Liver (tissue), 7 donors: ENCODE measurements at regions not wholly inside any gene's neighbourhood (a gene's known extent, or its start where the extent isn't known, plus 50 kb on each side); places are given as distances from the start of the nearest gene placed in this dataset.

ENCODE experiments used
- DNase-seq: peaks from one replicate; pipeline ENCODE4 v3.0.0-alpha.2; 2017; ENCODE audit warnings: low spot score
- H3K27ac ChIP-seq, 2 donors: one replicate each; pipeline ENCODE4 v1.7.0; 2013; ENCODE audit warnings: inconsistent platforms in 2 of 2, low read length in 2 of 2, control low read depth in 1 of 2, low read depth in 1 of 2, mild to moderate bottlenecking in 1 of 2
- H3K27me3 ChIP-seq, 4 donors: one replicate each; pipeline versions ENCODE4 v1.6.1 to v1.7.0; 2013; ENCODE audit warnings: low read length in 3 of 4, inconsistent platforms in 1 of 4, mild to moderate bottlenecking in 1 of 4, moderate library complexity in 1 of 4; ENCODE audit not compliant: control insufficient read depth in 4 of 4, insufficient read depth in 4 of 4
- H3K36me3 ChIP-seq, 4 donors: one replicate each; pipeline versions ENCODE4 v1.6.1 to v1.7.0; 2013; ENCODE audit warnings: low read length in 3 of 4, mild to moderate bottlenecking in 3 of 4, low read depth in 1 of 4, moderate library complexity in 1 of 4; ENCODE audit not compliant: control insufficient read depth in 4 of 4, insufficient read depth in 3 of 4
- H3K4me1 ChIP-seq, 4 donors: one replicate each; pipeline versions ENCODE4 v1.6.1 to v1.7.0; 2013; ENCODE audit warnings: low read length in 3 of 4, mild to moderate bottlenecking in 3 of 4, moderate library complexity in 1 of 4; ENCODE audit not compliant: control insufficient read depth in 4 of 4, insufficient read depth in 4 of 4
- H3K4me3 ChIP-seq, 3 donors: one replicate each; pipeline versions ENCODE4 v1.6.1 to v1.7.0; 2013; ENCODE audit warnings: low read length in 3 of 3, control low read depth in 1 of 3, low read depth in 1 of 3, mild to moderate bottlenecking in 1 of 3
- H3K9ac ChIP-seq, 2 donors: one replicate each; pipeline ENCODE4 v1.7.0; 2013; ENCODE audit warnings: low read length in 2 of 2, mild to moderate bottlenecking in 2 of 2, moderate library complexity in 2 of 2, control low read depth in 1 of 2, low read depth in 1 of 2
- H3K9me3 ChIP-seq, 4 donors: one replicate each; pipeline versions ENCODE4 v1.6.1 to v1.7.0; 2013; ENCODE audit warnings: low read length in 3 of 4; ENCODE audit not compliant: control insufficient read depth in 4 of 4
- EGR1 ChIP-seq, 2 donors: IDR thresholded peaks; 2 replicates each; pipeline ENCODE4 v1.6.1; 2016 to 2018; ENCODE audit warnings: antibody characterized with exemption in 2 of 2, low read depth in 2 of 2
- FOXA1 ChIP-seq: IDR thresholded peaks from 2 replicates; pipeline ENCODE4 v1.6.1; 2016; ENCODE audit warnings: antibody characterized with exemption
- FOXA2 ChIP-seq: IDR thresholded peaks from 2 replicates; pipeline ENCODE4 v1.6.1; 2016; ENCODE audit warnings: antibody characterized with exemption
- GABPA ChIP-seq, 2 donors: IDR thresholded peaks in 1 of 2; conservative IDR thresholded peaks in 1 of 2; 2 replicates each; pipeline ENCODE4 v1.6.1; 2016; ENCODE audit warnings: antibody characterized with exemption in 2 of 2, mild to moderate bottlenecking in 1 of 2, moderate library complexity in 1 of 2
- HNF4A ChIP-seq, 2 donors: conservative IDR thresholded peaks; 2 replicates each; pipeline ENCODE4 v1.6.1; 2016; ENCODE audit warnings: antibody characterized with exemption in 2 of 2, mild to moderate bottlenecking in 2 of 2
- HNF4G ChIP-seq: IDR thresholded peaks from 2 replicates; pipeline ENCODE4 v1.6.1; 2016; ENCODE audit warnings: antibody characterized with exemption
- JUND ChIP-seq, 2 donors: IDR thresholded peaks; 2 replicates each; pipeline ENCODE4 v1.6.1; 2016; ENCODE audit warnings: antibody characterized with exemption in 2 of 2
- NR2F2 ChIP-seq: IDR thresholded peaks from 2 replicates; pipeline ENCODE4 v1.6.1; 2016; ENCODE audit warnings: antibody characterized with exemption
- RAD21 ChIP-seq, 2 donors: IDR thresholded peaks; 2 replicates each; pipeline ENCODE4 v1.6.1; 2016; ENCODE audit warnings: antibody characterized with exemption in 2 of 2, mild to moderate bottlenecking in 2 of 2
- RXRA ChIP-seq, 2 donors: IDR thresholded peaks; 2 replicates each; pipeline ENCODE4 v1.6.1; 2017 to 2018; ENCODE audit warnings: antibody characterized with exemption in 2 of 2, mild to moderate bottlenecking in 1 of 2
- SP1 ChIP-seq: IDR thresholded peaks from 2 replicates; pipeline ENCODE4 v1.6.1; 2018; ENCODE audit warnings: antibody characterized with exemption, mild to moderate bottlenecking
- TAF1 ChIP-seq: conservative IDR thresholded peaks from 2 replicates; pipeline ENCODE4 v1.6.1; 2016; ENCODE audit warnings: antibody characterized with exemption, mild to moderate bottlenecking
- YY1 ChIP-seq: IDR thresholded peaks from 2 replicates; pipeline ENCODE4 v1.6.1; 2016; ENCODE audit warnings: antibody characterized with exemption, mild to moderate bottlenecking
- WGBS: extraction: QIAGEN DNeasy Blood & Tissue Kit; methylation state at CpG from one replicate; pipeline ENCODE4 v1.1.7; 2013; 5-methylcytosine and 5-hydroxymethylcytosine counted together
- TF ChIP-seq, protein P1 (sequence below): IDR thresholded peaks from 2 replicates; pipeline ENCODE4 v1.6.1; 2016; ENCODE audit warnings: antibody characterized with exemption, mild to moderate bottlenecking
- TF ChIP-seq, protein P2 (sequence below): IDR thresholded peaks from 2 replicates; pipeline ENCODE4 v1.6.1; 2016; ENCODE audit warnings: antibody characterized with exemption
- donor health status: healthy.
- donor health status: healthy.
- donor health status: healthy.
- donor health status: healthy.

DNA sequence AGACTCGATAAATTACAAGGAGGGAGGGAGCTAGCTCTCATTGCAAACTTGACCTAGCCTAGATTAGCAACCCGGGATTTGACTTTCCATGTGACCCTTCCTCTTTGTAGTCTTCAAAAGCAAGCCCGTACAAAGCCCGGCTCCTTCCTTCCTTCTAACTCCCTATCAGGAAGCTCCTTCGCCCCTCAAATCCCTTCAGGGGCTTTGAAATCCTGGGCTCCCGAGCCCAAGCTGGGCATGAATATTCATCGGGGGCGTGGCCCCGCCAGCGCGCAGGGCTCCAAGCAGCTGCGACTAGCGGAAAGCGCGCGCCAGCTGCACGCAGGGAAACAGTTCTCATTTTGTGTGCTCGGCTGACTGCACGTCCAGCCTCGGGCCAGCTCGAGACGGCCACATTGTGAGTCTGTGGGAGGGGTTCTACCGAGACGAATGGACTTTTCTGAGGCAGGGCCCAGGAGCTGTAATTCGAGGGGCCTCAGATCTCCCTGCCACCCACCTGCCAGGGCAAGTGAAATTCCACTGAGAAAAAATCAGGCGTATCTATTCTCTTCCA is 84.0 kb upstream of the PELI1 start:
- TF ChIP-seq TAF1, result peak; percentile 18
- TF ChIP-seq SP1, result no peak
- TF ChIP-seq HNF4A (conservative IDR thresholded peaks at IDR 0.05), result no peak
- TF ChIP-seq RXRA (IDR thresholded peaks at IDR 0.05), result peak; percentile 26 to 31
- TF ChIP-seq NR2F2, result peak; percentile 53
- TF ChIP-seq EGR1 (IDR thresholded peaks at IDR 0.05; ENCODE audit: low read depth in 2 of 2), result no peak
- TF ChIP-seq, protein P1, sequence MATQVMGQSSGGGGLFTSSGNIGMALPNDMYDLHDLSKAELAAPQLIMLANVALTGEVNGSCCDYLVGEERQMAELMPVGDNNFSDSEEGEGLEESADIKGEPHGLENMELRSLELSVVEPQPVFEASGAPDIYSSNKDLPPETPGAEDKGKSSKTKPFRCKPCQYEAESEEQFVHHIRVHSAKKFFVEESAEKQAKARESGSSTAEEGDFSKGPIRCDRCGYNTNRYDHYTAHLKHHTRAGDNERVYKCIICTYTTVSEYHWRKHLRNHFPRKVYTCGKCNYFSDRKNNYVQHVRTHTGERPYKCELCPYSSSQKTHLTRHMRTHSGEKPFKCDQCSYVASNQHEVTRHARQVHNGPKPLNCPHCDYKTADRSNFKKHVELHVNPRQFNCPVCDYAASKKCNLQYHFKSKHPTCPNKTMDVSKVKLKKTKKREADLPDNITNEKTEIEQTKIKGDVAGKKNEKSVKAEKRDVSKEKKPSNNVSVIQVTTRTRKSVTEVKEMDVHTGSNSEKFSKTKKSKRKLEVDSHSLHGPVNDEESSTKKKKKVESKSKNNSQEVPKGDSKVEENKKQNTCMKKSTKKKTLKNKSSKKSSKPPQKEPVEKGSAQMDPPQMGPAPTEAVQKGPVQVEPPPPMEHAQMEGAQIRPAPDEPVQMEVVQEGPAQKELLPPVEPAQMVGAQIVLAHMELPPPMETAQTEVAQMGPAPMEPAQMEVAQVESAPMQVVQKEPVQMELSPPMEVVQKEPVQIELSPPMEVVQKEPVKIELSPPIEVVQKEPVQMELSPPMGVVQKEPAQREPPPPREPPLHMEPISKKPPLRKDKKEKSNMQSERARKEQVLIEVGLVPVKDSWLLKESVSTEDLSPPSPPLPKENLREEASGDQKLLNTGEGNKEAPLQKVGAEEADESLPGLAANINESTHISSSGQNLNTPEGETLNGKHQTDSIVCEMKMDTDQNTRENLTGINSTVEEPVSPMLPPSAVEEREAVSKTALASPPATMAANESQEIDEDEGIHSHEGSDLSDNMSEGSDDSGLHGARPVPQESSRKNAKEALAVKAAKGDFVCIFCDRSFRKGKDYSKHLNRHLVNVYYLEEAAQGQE, result peak; percentile 45
- peak; percentile 83 for TF ChIP-seq YY1
- no peak for TF ChIP-seq FOXA1
- no peak for TF ChIP-seq FOXA2
- peak; percentile 62 to 69 for TF ChIP-seq RAD21 (IDR thresholded peaks at IDR 0.05)
- H3K9me3 ChIP-seq, result no peaks in the 10 kb centered on the region
- peak overlapping the region; percentile 72 to 73 for H3K27ac ChIP-seq
- H3K4me1 ChIP-seq, result peaks cover 0 to 14% (median 6%) of the 10 kb centered on the region in 4 donors
- H3K4me3 ChIP-seq, result peak overlapping the region; percentile 49 to 73 (median 70)
- peak; percentile 64 for DNase-seq
- WGBS, result 3% methylated on average over 26 of the region's 26 CpGs
- H3K36me3 ChIP-seq, result no peaks in the 10 kb centered on the region
- peak overlapping the region; percentile 50 to 83 for H3K9ac ChIP-seq
- no peaks in the 10 kb centered on the region for H3K27me3 ChIP-seq

DNA sequence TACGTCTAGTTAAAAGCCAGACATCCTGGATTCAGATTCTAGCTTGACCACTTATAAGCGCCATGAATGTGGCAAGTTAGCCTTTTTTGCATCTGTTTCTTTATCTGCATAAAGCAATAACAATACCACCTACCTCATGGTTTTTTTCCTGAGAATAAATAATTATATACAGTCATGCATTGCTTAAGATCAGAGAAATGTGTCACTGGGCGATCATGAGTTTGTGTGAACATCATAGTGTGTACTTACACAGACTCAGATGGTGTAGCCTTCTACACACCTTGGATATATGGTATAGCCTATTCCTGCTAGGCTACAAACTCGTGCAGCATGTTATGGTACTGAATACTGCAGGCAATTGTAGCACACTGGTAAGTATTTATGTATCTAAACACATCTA is 84.7 kb upstream of the PELI1 start:
- no peak for DNase-seq
- H3K36me3 ChIP-seq, result no peaks in the 10 kb centered on the region
- no peaks in the 10 kb centered on the region for H3K9me3 ChIP-seq
- H3K4me3 ChIP-seq, result peak overlapping the region in 1 of 3 donors; percentile 49
- H3K27ac ChIP-seq, result peak overlapping the region; percentile 72 to 73
- peaks cover 0 to 14% (median 6%) of the 10 kb centered on the region in 4 donors for H3K4me1 ChIP-seq
- WGBS, result 86% methylated on average over 4 of the region's 4 CpGs
- no peaks in the 10 kb centered on the region for H3K27me3 ChIP-seq
- peak overlapping the region in 1 of 2 donors; percentile 83 for H3K9ac ChIP-seq
- TF ChIP-seq HNF4G (no peak), GABPA (IDR thresholded peaks at IDR 0.05 in 1 of 2, conservative IDR thresholded peaks at IDR 0.05 in 1 of 2) (no peak), JUND (IDR thresholded peaks at IDR 0.05) (no peak), HNF4A (conservative IDR thresholded peaks at IDR 0.05) (no peak), FOXA2 (no peak), RXRA (IDR thresholded peaks at IDR 0.05) (no peak)
- TF ChIP-seq, protein P2, sequence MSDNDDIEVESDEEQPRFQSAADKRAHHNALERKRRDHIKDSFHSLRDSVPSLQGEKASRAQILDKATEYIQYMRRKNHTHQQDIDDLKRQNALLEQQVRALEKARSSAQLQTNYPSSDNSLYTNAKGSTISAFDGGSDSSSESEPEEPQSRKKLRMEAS, result no peak

DNA sequence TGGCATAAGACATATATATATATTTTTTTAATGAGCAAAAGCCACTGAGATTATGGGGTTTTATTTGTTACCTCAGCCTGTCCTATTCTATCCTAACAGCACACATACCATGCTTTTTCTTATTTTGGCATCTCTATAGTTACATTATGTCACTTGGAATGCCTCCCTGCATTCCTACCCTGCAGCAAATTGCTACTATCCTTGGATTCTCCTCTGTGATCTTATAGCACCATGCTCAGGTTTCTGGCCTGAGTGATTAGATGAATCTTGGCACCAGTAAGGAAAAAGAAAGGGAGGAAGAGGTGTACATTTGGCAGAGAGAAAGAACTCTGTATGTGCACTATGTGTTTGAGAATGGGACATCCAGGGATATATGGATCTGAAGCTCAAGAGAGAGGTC is 86.3 kb upstream of the PELI1 start:
- DNase-seq, result no peak
- Histone ChIP-seq H3K36me3 (no peaks in the 10 kb centered on the region), H3K4me3 (no peak overlapping the region), H3K9me3 (no peaks in the 10 kb centered on the region), H3K27ac (no peak overlapping the region), H3K4me1 (peaks cover 0 to 19% (median 9%) of the 10 kb centered on the region in 4 donors), H3K27me3 (no peaks in the 10 kb centered on the region), H3K9ac (no peak overlapping the region)
- TF ChIP-seq FOXA2, result no peak
- TF ChIP-seq RXRA (IDR thresholded peaks at IDR 0.05), result no peak
- TF ChIP-seq NR2F2, result no peak
- TF ChIP-seq YY1, result no peak
